HG03159 (cell line): ENCODE measurements at regions not wholly inside any gene's neighbourhood (a gene's known extent, or its start where the extent isn't known, plus 50 kb on each side); places are given as distances from the start of the nearest gene placed in this dataset.

ENCODE experiments used
- ATAC-seq: cut with Tn5 transposase; IDR thresholded peaks from one replicate; pipeline ENCODE4 v1.9.1; 2021; ENCODE audit warnings: mild to moderate bottlenecking, moderate library complexity; ENCODE audit not compliant: unreplicated experiment

- ATAC-seq: no peak
These were observed 54.4 kb downstream of the ZNF503 start for GRCh38 chr10:75347186-75347585.

DNA sequence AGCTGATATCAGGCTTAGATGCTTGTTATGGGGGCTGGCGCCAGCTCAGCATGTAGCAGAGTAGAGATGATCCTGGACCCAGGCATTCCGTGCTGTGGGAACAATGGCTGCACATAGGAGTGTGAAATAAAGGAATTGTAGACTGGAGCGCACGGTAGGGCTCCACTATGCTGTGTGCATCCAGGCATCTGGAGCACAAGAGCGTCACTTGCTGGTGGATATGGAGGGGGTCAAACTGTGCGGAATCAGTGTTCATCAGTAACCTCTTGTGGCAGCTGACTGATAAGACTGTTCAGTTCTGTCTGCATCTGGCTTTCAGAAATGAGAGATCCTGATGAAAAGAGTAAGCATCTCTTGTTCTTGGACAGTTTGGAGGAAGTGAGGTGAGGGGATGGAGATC, 55.8 kb downstream of the ZNF503 start:
- ATAC-seq: no peak

DNA sequence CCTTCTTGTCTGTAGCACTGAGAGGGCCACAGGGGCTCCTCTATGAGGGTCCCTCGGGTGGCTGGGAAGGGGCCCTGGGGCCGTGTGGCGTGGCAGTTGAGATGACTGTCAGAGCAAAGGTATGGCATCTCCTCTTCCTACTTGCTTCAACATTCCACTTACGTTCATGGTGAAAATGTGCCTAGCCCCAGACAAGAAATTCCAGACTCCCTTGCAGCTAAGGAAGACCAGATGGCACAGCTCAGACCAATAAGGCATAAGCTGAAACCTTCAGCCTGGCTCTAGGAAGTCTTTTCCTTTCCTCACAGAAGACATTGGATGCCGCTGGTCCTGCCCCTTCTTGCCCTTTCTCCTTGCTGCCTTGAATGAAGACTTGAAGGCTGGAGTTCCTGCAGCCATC, 57.4 kb downstream of the ZNF503 start:
- no peak for ATAC-seq

DNA sequence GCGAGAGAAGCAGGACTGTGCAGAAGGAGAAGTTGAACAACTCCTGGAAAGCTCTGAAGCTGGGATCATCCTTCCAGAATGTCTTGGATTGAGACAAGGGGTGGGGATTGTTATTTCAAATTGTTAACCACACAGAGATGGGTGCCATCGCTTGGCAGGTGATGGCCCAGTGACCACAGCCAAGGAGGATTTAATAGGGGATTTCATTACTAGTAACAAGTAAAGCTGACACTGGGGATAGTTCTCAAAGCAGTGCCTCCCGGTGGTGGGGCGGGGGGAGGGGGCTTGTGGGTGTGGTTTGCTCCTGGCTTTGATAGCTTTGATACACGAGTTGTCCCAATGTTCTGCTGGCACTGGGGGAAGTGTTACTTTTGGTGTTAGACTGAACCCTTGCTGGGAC, 59.2 kb downstream of the ZNF503 start:
- ATAC-seq: no peak

- peak; percentile 99 for ATAC-seq
These were observed 65.6 kb downstream of the ZNF503 start for GRCh38 chr10:75335983-75336382.

DNA sequence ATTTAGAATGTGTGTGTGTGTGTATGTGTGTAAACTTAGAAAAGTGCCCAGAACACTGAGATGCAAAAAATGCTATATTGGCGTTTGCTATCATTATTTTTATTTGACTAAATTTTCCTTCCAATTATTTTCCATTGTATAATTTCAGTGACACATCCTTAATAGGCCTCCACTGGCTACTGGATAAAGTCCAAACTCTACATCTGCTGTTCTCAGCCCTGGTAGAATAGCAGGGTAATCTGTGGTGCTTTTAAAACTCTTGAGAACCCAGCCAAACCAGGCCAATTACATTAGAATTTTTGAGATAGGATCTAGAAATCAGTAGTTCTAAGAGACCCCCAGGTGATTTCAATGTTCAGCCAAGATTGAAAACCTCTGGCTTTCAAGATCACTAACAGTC, 66.4 kb downstream of the ZNF503 start:
- ATAC-seq: no peak

GRCh38 chr10:75334720-75335119, 66.8 kb downstream of the ZNF503 start:
- no peak for ATAC-seq

- no peak for ATAC-seq
These were observed 69.5 kb downstream of the ZNF503 start for GRCh38 chr10:75332081-75332480.

DNA sequence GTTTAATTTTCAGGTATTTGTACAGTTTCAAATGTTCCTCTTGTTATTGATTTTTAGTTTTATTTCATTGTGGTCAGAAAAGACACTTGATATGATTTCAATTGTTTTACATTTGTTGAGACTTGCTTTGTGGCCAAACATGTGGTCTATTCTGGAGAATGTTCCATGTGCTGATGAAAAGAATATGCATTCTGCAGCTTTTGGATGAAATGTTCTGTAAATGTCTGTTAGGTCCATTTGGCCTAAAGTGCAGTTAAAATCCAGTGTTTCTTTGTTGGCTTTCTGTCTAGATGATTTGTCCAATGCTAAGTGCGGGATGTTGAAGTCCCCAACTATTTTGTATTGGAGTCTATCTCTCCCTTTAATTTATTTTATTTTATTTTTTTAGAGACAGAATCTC, 70.5 kb downstream of the ZNF503 start:
- no peak for ATAC-seq

DNA sequence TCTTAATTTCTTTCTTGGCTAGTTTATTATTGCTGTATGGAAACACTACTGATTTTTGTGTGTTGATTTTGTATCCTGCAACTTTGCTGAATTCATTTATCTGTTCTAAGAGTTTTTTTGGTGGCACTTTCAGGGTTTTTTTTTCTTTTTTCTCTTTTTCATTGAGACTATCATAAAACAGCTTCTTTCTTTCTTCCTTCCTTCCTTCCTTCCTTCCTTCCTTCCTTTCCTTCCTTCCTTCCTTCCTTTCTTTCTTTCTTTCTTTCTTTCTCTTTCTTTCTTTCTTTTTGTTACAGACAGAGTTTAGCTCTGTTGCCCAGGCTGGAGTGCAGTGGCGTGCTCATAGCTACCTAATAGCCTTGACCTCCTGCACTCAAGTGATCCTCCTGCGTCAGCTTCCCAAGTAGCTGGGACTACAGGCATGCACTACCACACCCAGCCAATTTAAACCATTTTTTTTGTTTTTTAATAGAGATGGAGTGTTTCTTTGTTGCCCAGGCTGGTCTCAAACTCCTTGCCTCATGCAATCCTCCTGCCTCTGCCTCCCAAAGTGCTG, 72.3 kb downstream of the ZNF503 start:
- ATAC-seq: no peak

DNA sequence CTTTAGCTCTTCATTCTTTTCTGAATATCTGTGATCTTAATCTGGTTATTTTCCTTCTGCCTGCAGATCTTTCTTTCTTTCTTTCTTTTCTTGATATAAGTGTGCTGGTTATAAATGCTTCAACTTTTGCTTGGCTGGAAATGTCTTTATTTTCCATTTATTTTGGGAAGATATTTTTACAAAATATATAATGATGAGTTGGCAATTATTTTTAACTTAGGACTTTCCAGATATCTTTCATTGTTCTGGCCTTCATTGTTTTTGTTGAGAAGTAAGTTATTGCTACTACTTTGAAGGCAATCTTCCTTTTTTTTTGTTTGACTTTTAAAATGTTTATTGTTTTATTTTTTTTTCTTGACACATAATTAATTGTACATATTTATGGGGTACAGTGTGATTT, 75.3 kb downstream of the ZNF503 start:
- no peak for ATAC-seq

DNA sequence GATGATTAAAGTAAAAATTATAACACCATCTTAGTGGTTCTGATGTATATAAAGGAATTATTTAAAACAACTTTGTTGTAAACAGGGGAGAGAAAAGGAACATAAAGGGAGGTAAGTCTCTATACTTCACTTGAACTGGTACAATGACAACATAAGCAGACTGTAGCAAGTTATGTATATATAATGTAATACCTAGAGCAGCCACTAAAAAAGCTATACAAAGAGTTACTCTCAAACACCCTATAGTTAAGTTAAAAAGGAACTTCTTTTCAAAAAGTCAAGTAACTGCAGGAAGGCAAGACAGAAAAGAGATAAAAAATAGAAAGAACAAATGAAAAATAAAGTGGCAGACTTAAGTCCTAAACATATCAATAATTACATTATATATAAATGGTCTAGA, 82.3 kb downstream of the ZNF503 start:
- ATAC-seq: no peak

DNA sequence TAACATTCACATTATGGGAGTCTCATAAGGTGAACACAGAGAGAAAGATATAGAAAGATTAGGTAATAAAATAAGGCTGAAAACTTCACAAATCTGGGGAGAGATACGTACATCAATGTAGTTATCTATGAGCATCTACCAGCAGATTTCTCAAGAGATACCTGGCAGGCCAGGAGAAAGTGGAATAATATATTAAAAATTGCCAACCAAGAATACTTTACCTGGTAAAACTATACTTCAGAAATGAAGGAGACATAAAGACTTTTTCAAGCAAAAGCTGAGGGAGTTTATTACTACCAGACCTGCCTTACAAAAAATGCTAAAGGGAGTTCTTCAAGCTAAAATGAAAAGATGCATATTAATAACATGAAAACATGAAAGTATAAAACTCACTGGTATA, 78.8 kb upstream of the COMTD1 start:
- ATAC-seq: no peak

DNA sequence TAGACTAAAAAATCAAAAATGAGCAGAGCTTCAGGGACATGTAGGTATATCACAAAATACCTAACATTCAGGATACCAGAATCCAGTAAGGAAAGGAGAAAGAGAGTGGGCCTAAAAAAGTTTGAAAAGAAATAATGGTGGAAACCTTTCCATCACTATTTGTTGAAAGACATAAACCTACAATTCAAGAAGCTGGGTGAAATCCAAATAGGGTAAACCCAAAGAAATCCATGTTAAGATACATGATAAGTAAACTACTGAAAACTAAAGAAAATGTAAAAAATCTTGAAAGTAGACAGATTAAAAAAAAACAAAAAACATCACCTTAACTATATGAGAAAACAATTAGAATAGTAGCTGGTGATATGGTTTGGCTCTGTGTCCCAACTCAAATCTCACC, 76.7 kb upstream of the COMTD1 start:
- no peak for ATAC-seq

- no peak for ATAC-seq
These were observed 69.9 kb upstream of the COMTD1 start for GRCh38 chr10:75305675-75306074.

- ATAC-seq: no peak
These were observed 69.1 kb upstream of the COMTD1 start for GRCh38 chr10:75304741-75305390.

- ATAC-seq: no peak
These were observed 68.6 kb upstream of the COMTD1 start for GRCh38 chr10:75304313-75304712.

- ATAC-seq: no peak
These were observed 67.5 kb upstream of the COMTD1 start for GRCh38 chr10:75303045-75303777.

DNA sequence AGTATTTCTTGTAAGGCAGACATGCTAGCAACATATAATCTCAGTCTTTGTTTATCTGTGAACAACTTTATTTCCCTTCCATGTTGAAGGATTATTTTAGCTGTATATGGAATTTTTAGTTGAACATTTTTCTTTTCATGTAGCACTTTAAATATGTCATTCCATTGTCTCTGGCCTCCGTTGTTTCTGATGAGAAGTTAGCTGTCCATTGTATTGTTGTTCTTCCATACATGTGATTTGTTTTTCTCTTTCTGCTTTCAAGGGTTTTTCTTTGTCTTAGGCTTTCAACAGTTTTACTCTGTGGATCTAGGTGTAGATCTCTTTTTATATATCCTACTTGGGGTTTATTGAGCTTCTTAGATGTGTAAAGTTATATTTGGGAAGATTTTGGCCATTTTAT, 66.3 kb upstream of the COMTD1 start:
- no peak for ATAC-seq

DNA sequence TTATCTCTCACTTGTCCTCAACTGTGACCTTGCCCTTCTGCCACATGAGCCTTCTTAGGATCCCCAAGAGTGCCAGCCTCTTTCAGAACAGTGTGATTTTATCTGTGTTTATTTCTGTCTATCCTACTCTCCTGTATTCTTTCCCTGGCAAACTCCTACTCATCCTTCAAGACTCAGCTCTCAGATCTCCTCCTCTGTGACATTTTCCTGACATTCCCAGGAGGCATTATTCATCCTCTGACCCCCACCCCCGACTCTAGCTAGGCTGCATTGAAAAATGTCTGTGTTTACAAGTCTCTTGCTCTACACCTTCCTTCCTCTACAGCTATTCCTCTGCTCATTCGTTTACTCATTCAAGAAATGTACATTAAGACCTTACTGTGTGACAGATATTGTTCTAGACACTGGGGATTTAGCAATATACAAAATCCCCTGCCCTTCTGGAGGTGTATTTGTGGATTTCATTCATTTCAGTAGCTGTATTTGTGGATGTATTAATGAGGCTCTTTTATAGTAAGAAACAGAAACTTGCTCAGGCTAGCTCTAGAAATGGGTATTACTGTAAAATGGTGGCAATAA, 61.4 kb upstream of the COMTD1 start:
- ATAC-seq: no peak

- ATAC-seq: no peak
These were observed 60.2 kb upstream of the COMTD1 start for GRCh38 chr10:75295868-75296441.
